IMR-90 (cell line): ENCODE measurements at regions not wholly inside any gene's neighbourhood (a gene's known extent, or its start where the extent isn't known, plus 50 kb on each side); places are given as distances from the start of the nearest gene placed in this dataset.

ENCODE experiments used
- ATAC-seq: fragments of 200-7000 bp; cut with Tn5 transposase; 2 replicates; pipeline ENCODE4 v1.9.1; 2020; ENCODE audit warnings: low read depth, mild to moderate bottlenecking, moderate library complexity
- BruUV-seq: library from RNA; stranded (reverse); fragments of 400-500 nt; replicated peaks from 2 replicates; lab custom pipeline; 2021; lab: Mats Ljungman, UMichigan
- CTCF ChIA-PET: fragments of 300-600 bp; formaldehyde crosslinking; extraction: SDS; loops from one replicate; lab custom pipeline; 2021; ENCODE audit warnings: antibody characterized with exemption; lab: Yijun Ruan, JAX
- POLR2A ChIA-PET: fragments of 300-600 bp; sonication (Branson Sonifier 250); formaldehyde crosslinking; loops from one replicate; lab custom pipeline; 2022; ENCODE audit warnings: antibody characterized with exemption; ENCODE audit not compliant: unreplicated experiment; lab: Charles Lee
- DNase-seq: peaks from one replicate; pipeline ENCODE4 v3.0.0; 2013
- H2AFZ ChIP-seq: replicated peaks from 2 replicates; pipeline ENCODE3; 2013; ENCODE audit warnings: low read length, mild to moderate bottlenecking; ENCODE audit not compliant: poor library complexity
- H2AK5ac ChIP-seq: 2 replicates; pipeline ENCODE4 v1.6.1; 2013; ENCODE audit warnings: low read depth, low read length, inconsistent platforms
- H2AK9ac ChIP-seq: replicated peaks from 2 replicates; pipeline ENCODE3; 2013; ENCODE audit warnings: mild to moderate bottlenecking, low read depth, low read length, moderate library complexity; ENCODE audit not compliant: poor library complexity
- H2BK120ac ChIP-seq: 2 replicates; pipeline ENCODE4 v1.6.1; 2013; ENCODE audit warnings: low read depth, low read length, inconsistent platforms
- H2BK15ac ChIP-seq: 3 replicates; pipeline ENCODE4 v1.6.1; 2013; ENCODE audit warnings: low read depth, low read length, inconsistent platforms
- H2BK20ac ChIP-seq: 2 replicates; pipeline ENCODE4 v1.6.1; 2013; ENCODE audit warnings: low read depth, mild to moderate bottlenecking, inconsistent platforms, low read length, moderate library complexity
- H2BK5ac ChIP-seq: 2 replicates; pipeline ENCODE4 v1.6.1; 2013; ENCODE audit warnings: mild to moderate bottlenecking, low read depth, low read length, inconsistent platforms; ENCODE audit not compliant: poor library complexity, severe bottlenecking
- H3K14ac ChIP-seq: replicated peaks from 2 replicates; pipeline ENCODE4 v1.6.1; 2013; ENCODE audit warnings: low read depth, low read length, inconsistent platforms
- H3K18ac ChIP-seq: 2 replicates; pipeline ENCODE4 v1.6.1; 2013; ENCODE audit warnings: low read depth, low read length, control low read depth
- H3K23ac ChIP-seq: 2 replicates; pipeline ENCODE4 v1.6.1; 2013; ENCODE audit warnings: low read depth, low read length, inconsistent platforms
- H3K27ac ChIP-seq: 2 replicates; pipeline ENCODE4 v1.5.1; 2013; ENCODE audit warnings: mild to moderate bottlenecking, control low read depth, low read length; ENCODE audit not compliant: insufficient read depth
- H3K27me3 ChIP-seq: 2 replicates; pipeline ENCODE4 v1.6.1; 2013; ENCODE audit warnings: low read length; ENCODE audit not compliant: control insufficient read depth, insufficient read depth
- H3K36me3 ChIP-seq: 2 replicates; pipeline ENCODE4 v1.6.1; 2013; ENCODE audit warnings: low read length, mixed read lengths; ENCODE audit not compliant: control insufficient read depth, insufficient read depth
- H3K4ac ChIP-seq: 2 replicates; pipeline ENCODE4 v1.6.1; 2013; ENCODE audit warnings: low read depth, low read length, inconsistent platforms
- H3K4me1 ChIP-seq: 2 replicates; pipeline ENCODE4 v1.6.1; 2013; ENCODE audit warnings: low read length, mixed read lengths; ENCODE audit not compliant: control insufficient read depth, insufficient read depth
- H3K4me2 ChIP-seq: 2 replicates; pipeline ENCODE4 v1.6.1; 2013; ENCODE audit warnings: low read depth, mild to moderate bottlenecking, control low read depth, low read length, moderate library complexity
- H3K4me3 ChIP-seq: 2 replicates; pipeline ENCODE4 v1.5.1; 2013; ENCODE audit warnings: low read depth, mild to moderate bottlenecking, control low read depth, low read length, moderate library complexity; ENCODE audit not compliant: insufficient read depth
- H3K56ac ChIP-seq: 2 replicates; pipeline ENCODE4 v1.6.1; 2013; ENCODE audit warnings: low read length, inconsistent platforms; ENCODE audit not compliant: insufficient read depth; ENCODE audit errors: extremely low read depth
- H3K79me1 ChIP-seq, 2 experiments: 2 replicates each; pipeline ENCODE4 v1.6.1; 2013; ENCODE audit warnings: low read length in 2 of 2, inconsistent platforms in 1 of 2, low read depth in 1 of 2
- H3K9ac ChIP-seq: 2 replicates; pipeline ENCODE4 v1.6.1; 2013; ENCODE audit warnings: low read depth, low read length, control low read depth
- H3K9me1 ChIP-seq: 2 replicates; pipeline ENCODE4 v1.6.1; 2013; ENCODE audit warnings: low read length, inconsistent platforms; ENCODE audit not compliant: insufficient read depth
- H3K9me3 ChIP-seq: 2 replicates; pipeline ENCODE4 v1.6.1; 2013; ENCODE audit warnings: low read length; ENCODE audit not compliant: control insufficient read depth, insufficient read depth
- H4K20me1 ChIP-seq: 2 replicates; pipeline ENCODE4 v1.6.1; 2013; ENCODE audit warnings: low read length, inconsistent platforms; ENCODE audit not compliant: insufficient read depth
- H4K5ac ChIP-seq: 2 replicates; pipeline ENCODE4 v1.6.1; 2013; ENCODE audit warnings: mild to moderate bottlenecking, low read depth, low read length, control low read depth
- H4K8ac ChIP-seq, 2 experiments: 2 replicates each; pipeline ENCODE4 v1.6.1; 2013; ENCODE audit warnings: low read depth in 2 of 2, low read length in 2 of 2, control low read depth in 1 of 2, inconsistent platforms in 1 of 2
- H4K91ac ChIP-seq: 2 replicates; pipeline ENCODE4 v1.6.1; 2013; ENCODE audit warnings: low read depth, low read length, inconsistent platforms; ENCODE audit not compliant: insufficient read depth
- CHD1 ChIP-seq: IDR thresholded peaks from 2 replicates; pipeline ENCODE4 v1.6.1; 2012; ENCODE audit warnings: low read depth, low read length, improper control_type of control experiment
- MAFK ChIP-seq: IDR thresholded peaks from 2 replicates; pipeline ENCODE4 v1.6.1; 2012; ENCODE audit warnings: low read depth, low read length, improper control_type of control experiment
- MAZ ChIP-seq: IDR thresholded peaks from 2 replicates; pipeline ENCODE4 v1.6.1; 2012; ENCODE audit warnings: low read depth, mild to moderate bottlenecking, low read length, improper control_type of control experiment, moderate library complexity, borderline replicate concordance
- MXI1 ChIP-seq: IDR thresholded peaks from 2 replicates; pipeline ENCODE4 v1.6.1; 2012; ENCODE audit warnings: low read depth, mild to moderate bottlenecking, low read length, moderate library complexity, borderline replicate concordance
- WGBS, 2 experiments: methylation state at CpG; one replicate each; pipeline versions ENCODE4 v1.1.5 to v1.1.7; 2013; ENCODE audit warnings: missing lambda C conversion rate in 2 of 2; ENCODE audit not compliant: insufficient read length in 1 of 2; ENCODE audit errors: extremely low coverage in 2 of 2; 5-methylcytosine and 5-hydroxymethylcytosine counted together
- dilution Hi-C: fragments of 300-500 bp; cut with HindIII; formaldehyde crosslinking; loops from one replicate; pipeline ENCODE4 v1.14.3; 2018; ENCODE audit warnings: low sequenced_read_pairs; ENCODE audit not compliant: unreplicated experiment
- in situ Hi-C: fragments of 300-500 bp; cut with MboI; formaldehyde crosslinking; loops from 3 replicates; pipeline ENCODE4 v1.14.3; 2019; ENCODE audit warnings: low sequenced_read_pairs, inconsistent platforms, mixed read lengths
- intact Hi-C: fragments of 100-400 bp; cut with micrococcal nuclease; formaldehyde crosslinking; loops from 2 replicates; pipeline ENCODE4 v1.10.0; 2022
- TF ChIP-seq, protein P1 (sequence below): fragments of 150-350 bp; IDR thresholded peaks from 2 replicates; pipeline ENCODE4 v1.6.1; 2016; ENCODE audit warnings: low read depth, mild to moderate bottlenecking, low read length, moderate library complexity, borderline replicate concordance

DNA sequence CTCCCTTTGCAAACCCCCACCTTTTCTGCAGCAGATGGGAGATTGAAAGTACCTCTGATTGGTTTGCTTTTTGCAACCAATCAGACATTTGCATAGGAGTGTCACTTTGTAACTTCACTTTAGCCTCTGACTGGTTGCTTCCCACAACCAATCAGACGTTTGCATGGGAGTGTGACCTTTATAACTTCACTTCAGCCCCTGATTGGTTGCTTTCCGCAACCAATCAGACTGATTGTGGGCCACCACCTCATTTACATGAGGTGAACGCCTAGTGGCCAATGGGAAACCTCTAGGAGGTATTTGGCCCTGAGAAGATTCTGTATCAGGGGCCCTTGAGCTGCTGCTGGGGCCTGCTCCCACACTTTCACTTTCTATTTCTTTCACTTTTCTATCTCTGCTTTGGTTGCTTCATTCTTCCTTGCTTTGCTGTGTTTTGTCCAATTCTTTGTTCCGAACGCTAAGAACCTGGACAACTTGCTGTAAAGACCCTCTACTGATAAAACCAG, 106.0 kb upstream of the PRICKLE1 start:
- H3K56ac ChIP-seq: no peak overlapping the region
- H2AFZ ChIP-seq: no peak overlapping the region
- no peaks in the 10 kb centered on the region; the same call in 1 of the 2 replicates for H3K27me3 ChIP-seq
- H3K4me1 ChIP-seq: no peaks in the 10 kb centered on the region
- no peaks in the 10 kb centered on the region for H3K79me1 ChIP-seq
- no peaks in the 10 kb centered on the region for H4K20me1 ChIP-seq
- no peak overlapping the region for H2AK9ac ChIP-seq
- H3K4me3 ChIP-seq: no peak overlapping the region
- DNase-seq (no peak), ATAC-seq (no peak)
- H2BK15ac ChIP-seq: no peak overlapping the region
- in situ Hi-C loops (no loop called here), intact Hi-C loops (no loop called here), dilution Hi-C loops (no loop called here)
- 83% methylated on average over 1 of the region's 5 CpGs; no CpG with 5 or more reads in 1 of the 2 experiments for WGBS, 2 experiments
- BruUV-seq: no TSS peak
- H3K36me3 ChIP-seq: no peaks in the 10 kb centered on the region
- H2BK5ac ChIP-seq: no peak overlapping the region
- no peak for TF ChIP-seq MAFK
- TF ChIP-seq CHD1: no peak
- TF ChIP-seq, protein P1, sequence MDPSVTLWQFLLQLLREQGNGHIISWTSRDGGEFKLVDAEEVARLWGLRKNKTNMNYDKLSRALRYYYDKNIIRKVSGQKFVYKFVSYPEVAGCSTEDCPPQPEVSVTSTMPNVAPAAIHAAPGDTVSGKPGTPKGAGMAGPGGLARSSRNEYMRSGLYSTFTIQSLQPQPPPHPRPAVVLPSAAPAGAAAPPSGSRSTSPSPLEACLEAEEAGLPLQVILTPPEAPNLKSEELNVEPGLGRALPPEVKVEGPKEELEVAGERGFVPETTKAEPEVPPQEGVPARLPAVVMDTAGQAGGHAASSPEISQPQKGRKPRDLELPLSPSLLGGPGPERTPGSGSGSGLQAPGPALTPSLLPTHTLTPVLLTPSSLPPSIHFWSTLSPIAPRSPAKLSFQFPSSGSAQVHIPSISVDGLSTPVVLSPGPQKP: no peak
- no peak for TF ChIP-seq MAZ
- TF ChIP-seq MXI1: no peak
- H3K14ac ChIP-seq: no peak overlapping the region
- no peak overlapping the region for H2AK5ac ChIP-seq
- no peaks in the 10 kb centered on the region; the same call in 1 of the 2 replicates for H3K9me3 ChIP-seq
- no peak overlapping the region for H3K27ac ChIP-seq
- no peak overlapping the region for H4K91ac ChIP-seq
- no peak overlapping the region for H3K23ac ChIP-seq
- no peak overlapping the region for H4K8ac ChIP-seq
- H3K9ac ChIP-seq: no peak overlapping the region
- H3K4me2 ChIP-seq: no peak overlapping the region
- ChIA-PET CTCF (no interaction called here), POLR2A (no interaction called here)
- no peak overlapping the region for H4K5ac ChIP-seq
- no peak overlapping the region for H3K4ac ChIP-seq
- no peaks in the 10 kb centered on the region for H3K9me1 ChIP-seq
- H2BK20ac ChIP-seq: no peak overlapping the region
- H3K18ac ChIP-seq: no peak overlapping the region
- no peak overlapping the region for H2BK120ac ChIP-seq
